ENCODE measurements at regions not wholly inside any gene's neighbourhood (a gene's known extent, or its start where the extent isn't known, plus 50 kb on each side); places are given as distances from the start of the nearest gene placed in this dataset.
"Not testable (repeated sequence)": the region's sequence is repeated elsewhere in the genome, so short reads cannot be mapped to it uniquely, and the experiment has no call there.

- DNase-seq, result not testable (repeated sequence)
These were observed 61.0 kb downstream of the FOXD4L5 start for GRCh38 chr9:65223986-65224385.

GRCh38 chr9:65208834-65209233 is 76.2 kb downstream of the FOXD4L5 start:
- DNase-seq, result not testable (repeated sequence)

GRCh38 chr9:65207273-65207672 is 77.7 kb downstream of the FOXD4L5 start:
- DNase-seq, result not testable (repeated sequence)

- DNase-seq, result not testable (repeated sequence)
These were observed 79.2 kb downstream of the FOXD4L5 start for GRCh38 chr9:65205853-65206252.

- not testable (repeated sequence) for DNase-seq
These were observed 89.2 kb downstream of the FOXD4L5 start for GRCh38 chr9:65195781-65196180.

GRCh38 chr9:65155937-65156336 is 129.1 kb downstream of the FOXD4L5 start:
- DNase-seq, result peak; percentile 15

Data from fibroblast of skin of scalp (primary cell).